GM10266 (cell line): ENCODE measurements at regions not wholly inside any gene's neighbourhood (a gene's known extent, or its start where the extent isn't known, plus 50 kb on each side); places are given as distances from the start of the nearest gene placed in this dataset.

Source experiments
- DNase-seq: peaks from one replicate; pipeline ENCODE4 v3.0.0; 2012; ENCODE audit errors: extremely low spot score
- TF ChIP-seq, protein P1 (sequence below): IDR thresholded peaks from 2 replicates; pipeline ENCODE4 v1.5.1; 2012; ENCODE audit warnings: mild to moderate bottlenecking, low read depth; ENCODE audit not compliant: control insufficient read depth, insufficient read depth; ENCODE audit errors: missing control alignments

DNA sequence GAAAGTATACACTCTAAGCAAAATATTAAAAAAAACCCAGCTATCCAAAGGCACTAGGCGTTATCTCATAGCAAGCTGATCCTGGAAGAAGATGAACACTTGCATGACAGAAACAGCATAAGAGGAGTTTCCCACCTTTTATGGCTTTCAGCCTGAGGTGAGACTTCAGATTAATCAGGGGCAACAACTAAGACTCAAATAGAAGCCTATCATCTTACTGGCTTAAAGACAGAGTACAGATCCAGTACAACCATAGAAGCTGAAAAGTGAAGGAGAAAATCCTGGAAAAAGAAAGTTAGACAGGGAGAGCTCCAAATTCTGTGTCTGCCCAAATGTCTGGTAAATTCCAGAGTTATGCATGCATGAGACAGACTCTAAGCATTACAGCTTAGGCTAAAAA, 360.8 kb upstream of the KCNN2 start:
- TF ChIP-seq, protein P1, sequence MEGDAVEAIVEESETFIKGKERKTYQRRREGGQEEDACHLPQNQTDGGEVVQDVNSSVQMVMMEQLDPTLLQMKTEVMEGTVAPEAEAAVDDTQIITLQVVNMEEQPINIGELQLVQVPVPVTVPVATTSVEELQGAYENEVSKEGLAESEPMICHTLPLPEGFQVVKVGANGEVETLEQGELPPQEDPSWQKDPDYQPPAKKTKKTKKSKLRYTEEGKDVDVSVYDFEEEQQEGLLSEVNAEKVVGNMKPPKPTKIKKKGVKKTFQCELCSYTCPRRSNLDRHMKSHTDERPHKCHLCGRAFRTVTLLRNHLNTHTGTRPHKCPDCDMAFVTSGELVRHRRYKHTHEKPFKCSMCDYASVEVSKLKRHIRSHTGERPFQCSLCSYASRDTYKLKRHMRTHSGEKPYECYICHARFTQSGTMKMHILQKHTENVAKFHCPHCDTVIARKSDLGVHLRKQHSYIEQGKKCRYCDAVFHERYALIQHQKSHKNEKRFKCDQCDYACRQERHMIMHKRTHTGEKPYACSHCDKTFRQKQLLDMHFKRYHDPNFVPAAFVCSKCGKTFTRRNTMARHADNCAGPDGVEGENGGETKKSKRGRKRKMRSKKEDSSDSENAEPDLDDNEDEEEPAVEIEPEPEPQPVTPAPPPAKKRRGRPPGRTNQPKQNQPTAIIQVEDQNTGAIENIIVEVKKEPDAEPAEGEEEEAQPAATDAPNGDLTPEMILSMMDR, result no peak
- no peak for DNase-seq

DNA sequence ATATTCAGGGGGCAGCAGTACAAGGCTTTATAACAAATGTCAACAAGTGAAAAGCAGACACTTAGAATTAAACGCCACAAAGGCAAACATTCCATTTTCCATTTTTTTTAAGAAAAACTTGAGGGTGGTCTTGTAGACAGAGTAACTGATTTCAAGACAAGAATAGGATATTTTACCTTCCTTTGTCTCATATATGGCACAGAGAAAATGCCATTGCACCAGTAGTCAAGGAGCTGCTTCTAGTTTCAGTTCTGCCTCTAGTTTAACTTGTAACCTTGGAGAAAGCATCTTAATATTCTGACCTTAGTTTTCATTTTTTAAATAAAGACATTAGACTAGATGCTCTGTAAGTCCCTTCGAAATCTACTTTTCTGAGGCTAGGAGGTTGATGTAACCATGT, 355.3 kb upstream of the KCNN2 start:
- TF ChIP-seq, protein P1, result no peak
- no peak for DNase-seq

DNA sequence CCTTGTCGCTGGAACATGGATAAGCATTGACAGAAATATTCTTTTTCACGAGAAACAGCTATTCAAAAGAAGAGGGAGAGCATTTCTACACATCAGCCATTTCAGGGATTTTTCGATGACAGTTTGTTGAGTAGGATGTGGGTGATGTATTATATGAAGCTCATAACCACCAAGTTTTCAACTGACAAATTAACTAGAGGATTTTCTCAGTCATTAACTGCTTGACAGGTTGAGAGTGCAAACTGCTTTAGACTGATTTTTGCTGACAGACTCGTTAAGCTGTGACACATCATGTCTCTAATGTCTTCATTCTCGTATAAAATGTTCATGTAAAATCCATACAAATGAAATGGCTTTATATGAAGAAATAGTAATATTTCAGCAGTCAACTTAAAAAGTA, 354.2 kb upstream of the KCNN2 start:
- TF ChIP-seq, protein P1, result no peak
- DNase-seq, result no peak

DNA sequence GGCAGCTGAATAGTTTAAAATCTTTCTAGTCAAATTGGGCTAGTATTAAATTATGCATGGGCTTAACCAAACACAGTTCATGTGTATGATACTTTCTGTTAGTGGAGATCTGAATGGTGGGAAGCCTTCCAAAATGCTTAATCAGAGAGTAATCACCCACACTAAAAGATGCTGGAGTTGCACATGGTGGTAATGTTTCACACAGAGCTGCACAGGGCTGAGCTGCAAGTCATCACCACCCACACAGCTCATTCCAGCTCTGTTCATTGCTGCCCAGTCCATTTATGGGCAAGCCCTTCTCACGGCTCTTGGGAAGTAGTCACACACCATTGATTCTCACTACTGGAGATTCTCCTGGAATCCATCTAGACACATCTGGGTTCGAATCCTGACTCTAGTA, 351.5 kb upstream of the KCNN2 start:
- TF ChIP-seq, protein P1, result no peak
- DNase-seq, result no peak

DNA sequence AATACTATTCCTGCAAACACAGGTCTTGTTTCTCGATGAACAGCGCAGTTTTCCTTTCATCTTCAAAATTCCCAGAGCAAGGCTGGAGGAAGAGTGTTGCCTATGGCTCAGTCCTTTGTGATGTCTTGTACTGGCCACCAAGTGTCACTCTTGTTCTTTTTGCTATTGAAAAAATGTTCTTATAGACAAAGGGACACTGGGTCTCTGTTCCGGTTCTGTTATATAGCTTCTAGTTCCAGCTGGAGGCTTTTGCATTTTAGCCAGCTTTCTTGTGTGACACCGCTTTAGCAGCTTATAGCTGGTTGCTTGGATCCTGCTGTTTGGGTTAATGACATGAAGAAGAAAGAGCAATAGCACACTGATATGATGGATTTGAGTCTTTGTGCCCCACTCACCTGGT, 343.7 kb upstream of the KCNN2 start:
- DNase-seq, result no peak
- TF ChIP-seq, protein P1, result no peak

DNA sequence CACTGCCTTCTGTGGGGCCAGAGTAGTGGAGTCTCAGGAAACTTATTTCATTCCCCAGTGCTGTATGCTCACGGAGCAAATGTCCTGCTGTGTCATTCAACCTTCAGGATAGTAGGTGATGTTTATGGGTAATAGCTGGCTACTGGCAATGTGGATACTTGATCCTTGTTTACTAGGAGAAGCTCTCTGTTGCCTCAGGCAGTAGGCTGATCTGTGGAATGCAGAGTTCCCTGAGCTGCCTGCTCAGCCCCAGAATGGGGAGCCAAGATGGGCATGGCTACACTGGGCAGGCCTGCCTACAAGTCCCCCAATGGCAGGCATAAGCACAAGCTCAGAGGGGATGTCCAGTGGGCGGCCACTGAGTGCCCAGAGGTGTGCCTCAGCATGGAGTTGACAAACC, 323.1 kb upstream of the KCNN2 start:
- no peak for DNase-seq

DNA sequence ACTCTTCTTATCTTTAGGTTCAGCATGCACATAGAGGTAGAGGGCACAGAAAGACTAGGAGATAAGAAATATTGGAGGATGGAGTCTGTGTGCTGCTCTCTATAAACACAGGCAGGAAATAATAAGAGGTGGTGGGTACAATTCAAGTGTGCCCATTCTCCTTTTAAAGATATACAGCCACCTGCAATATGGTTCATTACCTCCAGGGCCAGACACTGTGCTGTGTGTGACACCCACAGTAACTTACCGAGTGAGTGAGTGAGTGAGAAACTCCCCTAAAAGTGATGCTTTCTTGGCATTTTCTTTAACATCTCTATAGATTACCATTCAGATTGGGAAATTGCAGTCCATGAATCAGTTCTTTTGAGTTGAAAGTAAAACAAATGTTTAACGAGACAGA, 311.8 kb upstream of the KCNN2 start:
- no peak for DNase-seq
- TF ChIP-seq, protein P1, result no peak

More for the DNA sequence above, 323.1 kb upstream of the KCNN2 start:
- TF ChIP-seq, protein P1, result no peak
